ENCODE measurements at regions not wholly inside any gene's neighbourhood (a gene's known extent, or its start where the extent isn't known, plus 50 kb on each side); places are given as distances from the start of the nearest gene placed in this dataset.
A peak's percentile ranks its signal among the peaks of the same experiment; 100 is the strongest.

GRCh38 chr10:117635826-117636225 is 93.3 kb downstream of the EMX2 start:
- DNase-seq = no peak

GRCh38 chr10:117638200-117638599 is 95.7 kb downstream of the EMX2 start:
- DNase-seq = no peak

GRCh38 chr10:117638664-117639200 is 96.2 kb downstream of the EMX2 start:
- DNase-seq = no peak

- DNase-seq = no peak
Observed at GRCh38 chr10:117640406-117640805, 97.9 kb downstream of the EMX2 start.

- DNase-seq = no peak
Observed at GRCh38 chr10:117646718-117647117, 104.2 kb downstream of the EMX2 start.

- no peak for DNase-seq
Observed at GRCh38 chr10:117647306-117647705, 104.8 kb downstream of the EMX2 start.

GRCh38 chr10:117651121-117651520 is 108.6 kb downstream of the EMX2 start:
- no peak for DNase-seq

- DNase-seq = no peak
Observed at GRCh38 chr10:117652228-117653169, 110.0 kb downstream of the EMX2 start.

- peak in 8 of 56 donors; percentile 3 to 67 (median 27) for DNase-seq
Observed at GRCh38 chr10:117653170-117653515, 110.6 kb downstream of the EMX2 start.

- no peak for DNase-seq
Observed at GRCh38 chr10:117654105-117654504, 111.6 kb downstream of the EMX2 start.

- no peak for DNase-seq
Observed at GRCh38 chr10:117656385-117657367, 114.1 kb downstream of the EMX2 start.

- no peak for DNase-seq
Observed at GRCh38 chr10:117661316-117661715, 118.8 kb downstream of the EMX2 start.

GRCh38 chr10:117662126-117662525 is 119.6 kb downstream of the EMX2 start:
- no peak for DNase-seq

- DNase-seq = no peak
Observed at GRCh38 chr10:117662751-117663540, 120.4 kb downstream of the EMX2 start.

GRCh38 chr10:117663750-117664149 is 121.2 kb downstream of the EMX2 start:
- DNase-seq = no peak

- DNase-seq = no peak
Observed at GRCh38 chr10:117664288-117664687, 121.7 kb downstream of the EMX2 start.

- no peak for DNase-seq
Observed at GRCh38 chr10:117666166-117666565, 123.6 kb downstream of the EMX2 start.

- no peak for DNase-seq
Observed at GRCh38 chr10:117666965-117667364, 124.4 kb downstream of the EMX2 start.

GRCh38 chr10:117667831-117668230 is 125.3 kb downstream of the EMX2 start:
- DNase-seq = no peak

GRCh38 chr10:117668327-117669008 is 125.9 kb downstream of the EMX2 start:
- no peak for DNase-seq
